SK-N-SH treated with all-trans-retinoic acid at 6 μM for 48 hours (cell line): ENCODE measurements at regions not wholly inside any gene's neighbourhood (a gene's known extent, or its start where the extent isn't known, plus 50 kb on each side); places are given as distances from the start of the nearest gene placed in this dataset.

Experiments
- ATAC-seq: fragments of 200-7000 bp; cut with Tn5 transposase; 3 replicates; pipeline ENCODE4 v1.9.1; 2020; ENCODE audit warnings: mild to moderate bottlenecking, moderate library complexity
- ARNTL ChIP-seq: fragments of 450-650 bp; formaldehyde crosslinking; IDR thresholded peaks from 2 replicates; pipeline ENCODE4 v1.5.0; 2020; ENCODE audit warnings: low read depth, mild to moderate bottlenecking, moderate library complexity, borderline replicate concordance
- BACH2 ChIP-seq: fragments of 250-450 bp; sonication (Bioruptor Pico); IDR thresholded peaks from 2 replicates; pipeline ENCODE4 v1.9.0; 2021; ENCODE audit warnings: mild to moderate bottlenecking, borderline replicate concordance
- CSDC2 ChIP-seq: fragments of 250-450 bp; sonication (Bioruptor Pico); IDR thresholded peaks from 2 replicates; pipeline ENCODE4 v1.5.0; 2020; ENCODE audit warnings: mild to moderate bottlenecking, moderate library complexity
- ESRRG ChIP-seq: fragments of 250-450 bp; sonication (Bioruptor Pico); IDR thresholded peaks from 2 replicates; pipeline ENCODE4 v1.6.1; 2021; ENCODE audit warnings: mild to moderate bottlenecking
- GLIS3 ChIP-seq: fragments of 250-450 bp; sonication (Bioruptor Pico); IDR thresholded peaks from 2 replicates; pipeline ENCODE4 v1.5.0; 2020; ENCODE audit warnings: mild to moderate bottlenecking, moderate library complexity
- ISL1 ChIP-seq: fragments of 250-450 bp; sonication (Bioruptor Pico); IDR thresholded peaks from 2 replicates; pipeline ENCODE4 v2.1.2; 2022; ENCODE audit warnings: mild to moderate bottlenecking, moderate library complexity
- OSR1 ChIP-seq: fragments of 250-450 bp; sonication (Bioruptor Pico); IDR thresholded peaks from 2 replicates; pipeline ENCODE4 v1.8.0; 2022; ENCODE audit warnings: moderate library complexity, mild to moderate bottlenecking, inconsistent platforms
- PPARA ChIP-seq: fragments of 250-450 bp; sonication (Bioruptor Pico); IDR thresholded peaks from 2 replicates; pipeline ENCODE4 v1.5.0; 2020; ENCODE audit warnings: mild to moderate bottlenecking, borderline replicate concordance
- SNAI2 ChIP-seq: fragments of 250-450 bp; sonication (Bioruptor Pico); IDR thresholded peaks from 2 replicates; pipeline ENCODE4 v1.5.0; 2020; ENCODE audit warnings: mild to moderate bottlenecking, moderate library complexity
- TCF4 ChIP-seq: fragments of 250-450 bp; sonication (Bioruptor Pico); IDR thresholded peaks from 2 replicates; pipeline ENCODE4 v1.8.0; 2021; ENCODE audit warnings: mild to moderate bottlenecking, moderate library complexity, borderline replicate concordance
- TOX ChIP-seq: fragments of 250-450 bp; sonication (Bioruptor Pico); IDR thresholded peaks from 2 replicates; pipeline ENCODE4 v1.8.0; 2021; ENCODE audit warnings: mild to moderate bottlenecking, moderate library complexity, borderline replicate concordance
- ZC3H10 ChIP-seq: fragments of 250-450 bp; sonication (Bioruptor Pico); IDR thresholded peaks from 2 replicates; pipeline ENCODE4 v1.5.1; 2021; ENCODE audit warnings: mild to moderate bottlenecking, moderate library complexity
- ZFP3 ChIP-seq: fragments of 250-450 bp; sonication (Bioruptor Pico); IDR thresholded peaks from 2 replicates; pipeline ENCODE4 v1.5.0; 2020; ENCODE audit warnings: mild to moderate bottlenecking, moderate library complexity
- ZFP30 ChIP-seq: fragments of 450-650 bp; formaldehyde crosslinking; IDR thresholded peaks from 2 replicates; pipeline ENCODE4 v1.5.0; 2022; ENCODE audit warnings: mild to moderate bottlenecking, moderate library complexity
- ZNF565 ChIP-seq: fragments of 450-650 bp; formaldehyde crosslinking; conservative IDR thresholded peaks from 2 replicates; pipeline ENCODE4 v1.5.0; 2020; ENCODE audit warnings: low read depth, mild to moderate bottlenecking, moderate library complexity
- ZNF70 ChIP-seq: fragments of 450-650 bp; formaldehyde crosslinking; IDR thresholded peaks from 2 replicates; pipeline ENCODE4 v1.5.0; 2020; ENCODE audit warnings: mild to moderate bottlenecking, moderate library complexity
- ZNF8 ChIP-seq: fragments of 450-650 bp; formaldehyde crosslinking; IDR thresholded peaks from 2 replicates; pipeline ENCODE4 v1.5.0; 2020; ENCODE audit warnings: mild to moderate bottlenecking, moderate library complexity
- TF ChIP-seq, protein P1 (sequence below): fragments of 250-450 bp; sonication (Bioruptor Pico); IDR thresholded peaks from 2 replicates; pipeline ENCODE4 v1.8.0; 2021; ENCODE audit warnings: low read depth, mild to moderate bottlenecking, moderate library complexity, borderline replicate concordance
- TF ChIP-seq, protein P2 (sequence below): fragments of 250-450 bp; sonication (Bioruptor Pico); IDR thresholded peaks from 2 replicates; pipeline ENCODE4 v1.5.0; 2020; ENCODE audit warnings: mild to moderate bottlenecking, moderate library complexity
- TF ChIP-seq, protein P3 (sequence below): fragments of 250-450 bp; sonication (Bioruptor Pico); IDR thresholded peaks from 2 replicates; pipeline ENCODE4 v1.5.1; 2021; ENCODE audit warnings: mild to moderate bottlenecking, moderate library complexity
- TF ChIP-seq, protein P4 (sequence below): fragments of 250-450 bp; sonication (Bioruptor Pico); IDR thresholded peaks from 2 replicates; pipeline ENCODE4 v1.5.1; 2020; ENCODE audit warnings: low read depth, mild to moderate bottlenecking, moderate library complexity

DNA sequence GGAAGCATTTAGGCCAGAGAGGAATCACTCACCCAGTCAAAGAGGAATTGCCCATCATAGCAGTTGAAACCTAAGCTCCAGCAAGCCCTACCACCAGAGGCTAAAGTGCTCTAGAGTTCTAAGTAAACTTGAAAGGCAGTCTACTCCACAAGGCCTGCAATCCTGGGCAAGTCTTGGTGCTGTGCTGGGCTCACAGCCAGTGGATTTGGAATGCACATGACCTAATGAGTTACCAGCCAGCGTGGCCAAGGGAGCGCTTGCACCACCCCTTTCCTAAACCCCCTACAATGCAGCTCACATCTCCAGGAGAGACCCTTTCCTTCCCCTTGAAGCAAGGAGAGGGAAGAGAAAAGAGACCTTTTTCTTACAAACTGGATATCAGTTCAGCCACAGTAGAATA is 445.7 kb downstream of the GASK1B start (continued):
- TF ChIP-seq, protein P1, sequence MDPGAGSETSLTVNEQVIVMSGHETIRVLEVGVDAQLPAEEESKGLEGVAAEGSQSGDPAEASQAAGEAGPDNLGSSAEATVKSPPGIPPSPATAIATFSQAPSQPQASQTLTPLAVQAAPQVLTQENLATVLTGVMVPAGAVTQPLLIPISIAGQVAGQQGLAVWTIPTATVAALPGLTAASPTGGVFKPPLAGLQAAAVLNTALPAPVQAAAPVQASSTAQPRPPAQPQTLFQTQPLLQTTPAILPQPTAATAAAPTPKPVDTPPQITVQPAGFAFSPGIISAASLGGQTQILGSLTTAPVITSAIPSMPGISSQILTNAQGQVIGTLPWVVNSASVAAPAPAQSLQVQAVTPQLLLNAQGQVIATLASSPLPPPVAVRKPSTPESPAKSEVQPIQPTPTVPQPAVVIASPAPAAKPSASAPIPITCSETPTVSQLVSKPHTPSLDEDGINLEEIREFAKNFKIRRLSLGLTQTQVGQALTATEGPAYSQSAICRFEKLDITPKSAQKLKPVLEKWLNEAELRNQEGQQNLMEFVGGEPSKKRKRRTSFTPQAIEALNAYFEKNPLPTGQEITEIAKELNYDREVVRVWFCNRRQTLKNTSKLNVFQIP (CRISPR knock-in tag) = no peak
- TF ChIP-seq ZNF70 (CRISPR knock-in tag) = no peak
- TF ChIP-seq, protein P2, sequence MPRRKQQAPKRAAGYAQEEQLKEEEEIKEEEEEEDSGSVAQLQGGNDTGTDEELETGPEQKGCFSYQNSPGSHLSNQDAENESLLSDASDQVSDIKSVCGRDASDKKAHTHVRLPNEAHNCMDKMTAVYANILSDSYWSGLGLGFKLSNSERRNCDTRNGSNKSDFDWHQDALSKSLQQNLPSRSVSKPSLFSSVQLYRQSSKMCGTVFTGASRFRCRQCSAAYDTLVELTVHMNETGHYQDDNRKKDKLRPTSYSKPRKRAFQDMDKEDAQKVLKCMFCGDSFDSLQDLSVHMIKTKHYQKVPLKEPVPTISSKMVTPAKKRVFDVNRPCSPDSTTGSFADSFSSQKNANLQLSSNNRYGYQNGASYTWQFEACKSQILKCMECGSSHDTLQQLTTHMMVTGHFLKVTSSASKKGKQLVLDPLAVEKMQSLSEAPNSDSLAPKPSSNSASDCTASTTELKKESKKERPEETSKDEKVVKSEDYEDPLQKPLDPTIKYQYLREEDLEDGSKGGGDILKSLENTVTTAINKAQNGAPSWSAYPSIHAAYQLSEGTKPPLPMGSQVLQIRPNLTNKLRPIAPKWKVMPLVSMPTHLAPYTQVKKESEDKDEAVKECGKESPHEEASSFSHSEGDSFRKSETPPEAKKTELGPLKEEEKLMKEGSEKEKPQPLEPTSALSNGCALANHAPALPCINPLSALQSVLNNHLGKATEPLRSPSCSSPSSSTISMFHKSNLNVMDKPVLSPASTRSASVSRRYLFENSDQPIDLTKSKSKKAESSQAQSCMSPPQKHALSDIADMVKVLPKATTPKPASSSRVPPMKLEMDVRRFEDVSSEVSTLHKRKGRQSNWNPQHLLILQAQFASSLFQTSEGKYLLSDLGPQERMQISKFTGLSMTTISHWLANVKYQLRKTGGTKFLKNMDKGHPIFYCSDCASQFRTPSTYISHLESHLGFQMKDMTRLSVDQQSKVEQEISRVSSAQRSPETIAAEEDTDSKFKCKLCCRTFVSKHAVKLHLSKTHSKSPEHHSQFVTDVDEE (CRISPR knock-in tag) = no peak
- no peak for TF ChIP-seq OSR1
- no peak for TF ChIP-seq ISL1 (CRISPR knock-in tag)
- no peak for TF ChIP-seq ZFP3 (CRISPR knock-in tag)
- TF ChIP-seq ZC3H10 (CRISPR knock-in tag) = no peak
- no peak for TF ChIP-seq ARNTL (CRISPR knock-in tag)

DNA sequence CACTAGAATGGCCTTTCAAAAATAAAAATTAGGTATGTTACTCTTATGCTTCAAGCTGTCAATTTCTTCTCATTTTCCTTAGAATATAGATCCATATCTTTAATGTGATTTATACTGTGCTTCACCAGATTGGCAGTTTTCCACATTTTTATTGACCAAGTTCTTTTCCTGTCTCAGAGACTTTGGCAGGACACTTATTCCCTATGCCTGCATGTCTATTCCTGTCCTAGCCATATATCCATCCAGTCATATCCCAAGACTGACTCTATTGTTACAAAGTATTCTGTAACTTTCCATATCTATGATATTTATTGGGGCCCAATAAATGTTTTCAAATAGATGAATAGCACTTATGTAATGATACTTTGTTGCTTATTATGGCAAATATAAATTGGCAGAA is 450.7 kb downstream of the GASK1B start:
- ATAC-seq = no peak
- TF ChIP-seq ZNF70 (CRISPR knock-in tag) = no peak
- TF ChIP-seq OSR1 = no peak
- no peak for TF ChIP-seq ARNTL (CRISPR knock-in tag)
- no peak for TF ChIP-seq ZFP30 (CRISPR knock-in tag)
- no peak for TF ChIP-seq SNAI2
- no peak for TF ChIP-seq BACH2
- no peak for TF ChIP-seq ZNF8 (CRISPR knock-in tag)
- TF ChIP-seq, protein P2 (CRISPR knock-in tag) = no peak
- no peak for TF ChIP-seq CSDC2 (CRISPR knock-in tag)
- no peak for TF ChIP-seq ZFP3 (CRISPR knock-in tag)
- TF ChIP-seq ZNF565 = no peak
- TF ChIP-seq ZC3H10 (CRISPR knock-in tag) = no peak
- TF ChIP-seq, all 23 proteins: peak for 0

DNA sequence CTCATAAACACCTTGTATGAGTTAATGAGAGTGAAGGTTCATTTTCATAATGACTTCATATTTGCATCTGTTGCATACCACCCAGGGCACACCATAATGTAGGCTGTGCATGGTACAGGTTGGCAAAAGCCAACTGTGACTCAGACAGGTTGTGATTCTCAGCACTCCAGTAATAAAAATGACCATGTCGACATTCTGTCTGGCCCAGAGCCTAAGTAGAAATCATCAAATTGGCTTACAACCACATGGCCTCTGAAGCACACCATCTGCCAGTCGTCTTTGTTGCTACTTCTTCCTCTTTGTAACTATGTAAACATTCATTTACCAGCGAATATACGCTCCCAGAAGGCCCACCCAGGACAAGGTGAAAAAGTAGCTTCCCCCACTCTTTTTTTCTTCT is 459.5 kb downstream of the GASK1B start:
- ATAC-seq = no peak
- TF ChIP-seq ISL1 (CRISPR knock-in tag) (peak; percentile 73), ARNTL (CRISPR knock-in tag) (no peak)

DNA sequence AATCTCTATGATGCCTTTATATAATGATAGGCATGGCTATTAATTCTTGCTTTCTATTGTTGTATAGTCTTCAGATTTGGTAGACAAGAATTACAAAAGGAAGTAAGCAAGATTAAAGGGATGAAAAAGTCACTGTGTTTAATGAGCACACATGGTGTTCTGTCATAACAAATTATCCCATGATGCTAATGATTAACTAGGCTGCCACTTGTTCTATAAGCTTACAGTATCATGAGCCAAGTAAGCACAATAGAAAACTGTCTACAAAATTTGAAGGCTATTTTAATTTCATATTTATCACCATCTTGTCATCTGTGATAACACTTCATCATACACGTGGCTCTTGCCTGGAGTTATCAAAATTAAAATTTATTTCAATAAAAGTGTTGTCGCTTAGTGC is 466.7 kb downstream of the GASK1B start:
- TF ChIP-seq ZNF8 (CRISPR knock-in tag) (no peak), ZFP3 (CRISPR knock-in tag) (no peak), PPARA (CRISPR knock-in tag) (no peak), ISL1 (CRISPR knock-in tag) (no peak), TOX (CRISPR knock-in tag) (no peak), SNAI2 (no peak), ZFP30 (CRISPR knock-in tag) (no peak), ZNF565 (no peak), ARNTL (CRISPR knock-in tag) (no peak), ZC3H10 (CRISPR knock-in tag) (no peak), TCF4 (CRISPR knock-in tag) (no peak), ESRRG (no peak), GLIS3 (CRISPR knock-in tag) (no peak), BACH2 (no peak)
- TF ChIP-seq, protein P3, sequence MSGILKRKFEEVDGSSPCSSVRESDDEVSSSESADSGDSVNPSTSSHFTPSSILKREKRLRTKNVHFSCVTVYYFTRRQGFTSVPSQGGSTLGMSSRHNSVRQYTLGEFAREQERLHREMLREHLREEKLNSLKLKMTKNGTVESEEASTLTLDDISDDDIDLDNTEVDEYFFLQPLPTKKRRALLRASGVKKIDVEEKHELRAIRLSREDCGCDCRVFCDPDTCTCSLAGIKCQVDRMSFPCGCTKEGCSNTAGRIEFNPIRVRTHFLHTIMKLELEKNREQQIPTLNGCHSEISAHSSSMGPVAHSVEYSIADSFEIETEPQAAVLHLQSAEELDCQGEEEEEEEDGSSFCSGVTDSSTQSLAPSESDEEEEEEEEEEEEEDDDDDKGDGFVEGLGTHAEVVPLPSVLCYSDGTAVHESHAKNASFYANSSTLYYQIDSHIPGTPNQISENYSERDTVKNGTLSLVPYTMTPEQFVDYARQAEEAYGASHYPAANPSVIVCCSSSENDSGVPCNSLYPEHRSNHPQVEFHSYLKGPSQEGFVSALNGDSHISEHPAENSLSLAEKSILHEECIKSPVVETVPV = no peak
- TF ChIP-seq, protein P4, sequence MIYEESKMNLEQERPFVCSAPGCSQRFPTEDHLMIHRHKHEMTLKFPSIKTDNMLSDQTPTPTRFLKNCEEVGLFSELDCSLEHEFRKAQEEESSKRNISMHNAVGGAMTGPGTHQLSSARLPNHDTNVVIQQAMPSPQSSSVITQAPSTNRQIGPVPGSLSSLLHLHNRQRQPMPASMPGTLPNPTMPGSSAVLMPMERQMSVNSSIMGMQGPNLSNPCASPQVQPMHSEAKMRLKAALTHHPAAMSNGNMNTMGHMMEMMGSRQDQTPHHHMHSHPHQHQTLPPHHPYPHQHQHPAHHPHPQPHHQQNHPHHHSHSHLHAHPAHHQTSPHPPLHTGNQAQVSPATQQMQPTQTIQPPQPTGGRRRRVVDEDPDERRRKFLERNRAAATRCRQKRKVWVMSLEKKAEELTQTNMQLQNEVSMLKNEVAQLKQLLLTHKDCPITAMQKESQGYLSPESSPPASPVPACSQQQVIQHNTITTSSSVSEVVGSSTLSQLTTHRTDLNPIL (CRISPR knock-in tag) = no peak
- TF ChIP-seq, protein P2 (CRISPR knock-in tag) = no peak
- no peak for ATAC-seq
